ENCODE measurements at regions not wholly inside any gene's neighbourhood (a gene's known extent, or its start where the extent isn't known, plus 50 kb on each side); places are given as distances from the start of the nearest gene placed in this dataset.

- TF ChIP-seq CTCF (IDR thresholded peaks at IDR 0.05), result no peak
- no peak for TF ChIP-seq POLR2A (IDR thresholded peaks at IDR 0.05)
- TF ChIP-seq EP300 (IDR thresholded peaks at IDR 0.05), result no peak
Observed at GRCh38 chr7:98531717-98532116, 85.4 kb upstream of the NPTX2 start.

Measured in tibial nerve (tissue), 4 donors.